HepG2 (cell line): ENCODE measurements at regions not wholly inside any gene's neighbourhood (a gene's known extent, or its start where the extent isn't known, plus 50 kb on each side); places are given as distances from the start of the nearest gene placed in this dataset.

ENCODE experiments used
- ATAC-seq: fragments of 200-7000 bp; cut with Tn5 transposase; 3 replicates; pipeline ENCODE4 v1.9.1; 2020; ENCODE audit warnings: mild to moderate bottlenecking, moderate library complexity
- BruUV-seq: library from RNA; stranded (reverse); fragments of 400-500 nt; replicated peaks from 2 replicates; lab custom pipeline; 2021; lab: Mats Ljungman, UMichigan
- CTCF ChIA-PET: fragments of 300-600 bp; formaldehyde crosslinking; extraction: SDS; loops from one replicate; lab custom pipeline; 2021; ENCODE audit warnings: low total read pairs, inconsistent platforms, low intra/inter-chr PET ratio; lab: Yijun Ruan, JAX
- POLR2A ChIA-PET: fragments of 350-600 bp; sonication (Branson Sonifier 250); formaldehyde crosslinking; loops from one replicate; lab custom pipeline; 2020; ENCODE audit warnings: antibody characterized with exemption, inconsistent platforms; lab: Yijun Ruan, JAX
- DNase-seq: peaks from one replicate; pipeline ENCODE4 v3.0.0-alpha.2; 2015; ENCODE audit warnings: low spot score
- FAIRE-seq: peaks from 3 replicates; lab custom pipeline; 2011; peaks lifted over from hg19 to GRCh38; lab: Jason Lieb, UNC
- H2AFZ ChIP-seq: one replicate; pipeline ENCODE4 v1.6.1; 2011; ENCODE audit warnings: low read length, inconsistent platforms
- H3K27ac ChIP-seq: fragments of 300-600 bp; 3 replicates; pipeline ENCODE4 v1.8.0; 2011; ENCODE audit warnings: mixed run types, mild to moderate bottlenecking, mixed read lengths, low read length, inconsistent platforms; ENCODE audit not compliant: insufficient read depth; ENCODE audit errors: extremely low read length
- H3K27me3 ChIP-seq, 2 experiments: fragments of 200-600 bp in 1 of 2; 2 replicates in 1 of 2; 3 replicates in 1 of 2; pipeline versions ENCODE4 v1.6.0 to v1.8.0; 2011; ENCODE audit warnings: low read length in 2 of 2, mild to moderate bottlenecking in 2 of 2, moderate library complexity in 2 of 2, inconsistent platforms in 1 of 2; ENCODE audit not compliant: insufficient read depth in 2 of 2, control insufficient read depth in 1 of 2
- H3K36me3 ChIP-seq, 2 experiments: fragments of 200-600 bp in 1 of 2; replicated peaks in 1 of 2; 2 replicates in 1 of 2; 3 replicates in 1 of 2; pipeline versions ENCODE4 v1.5.1 to v1.8.0; 2011; ENCODE audit warnings: low read length in 2 of 2, inconsistent platforms in 1 of 2; ENCODE audit not compliant: insufficient read depth in 2 of 2, control insufficient read depth in 1 of 2
- H3K4me1 ChIP-seq: 2 replicates; pipeline ENCODE4 v1.5.1; 2012; ENCODE audit warnings: low read length, inconsistent platforms; ENCODE audit not compliant: insufficient read depth
- H3K4me2 ChIP-seq: 2 replicates; pipeline ENCODE4 v1.6.0; 2011; ENCODE audit warnings: low read depth, low read length, inconsistent platforms
- H3K4me3 ChIP-seq, 3 experiments: fragments of 200-600 bp in 1 of 3; sonication (generic), shearing (Covaris generic) in 1 of 3; replicated peaks in 1 of 3; 2 replicates each; pipeline ENCODE4 v1.5.1; 2011 to 2016; ENCODE audit warnings: low read length in 3 of 3, inconsistent platforms in 2 of 3, low read depth in 2 of 3, mild to moderate bottlenecking in 2 of 3, control low read depth in 1 of 3, mixed read lengths in 1 of 3; ENCODE audit not compliant: insufficient read depth in 1 of 3
- H3K79me2 ChIP-seq: one replicate; pipeline ENCODE4 v1.6.1; 2011; ENCODE audit warnings: low read length, inconsistent platforms; ENCODE audit not compliant: insufficient read depth
- H3K9ac ChIP-seq: 2 replicates; pipeline ENCODE4 v1.6.0; 2011; ENCODE audit warnings: mild to moderate bottlenecking, low read depth, low read length, inconsistent platforms; ENCODE audit not compliant: insufficient read depth
- H3K9me3 ChIP-seq: 2 replicates; pipeline ENCODE4 v1.5.1; 2012; ENCODE audit warnings: mild to moderate bottlenecking, low read length
- H4K20me1 ChIP-seq: 2 replicates; pipeline ENCODE4 v1.6.0; 2011; ENCODE audit warnings: inconsistent platforms, mild to moderate bottlenecking, low read length, moderate library complexity; ENCODE audit not compliant: insufficient read depth
- KLF15 ChIP-seq: sonication (generic); formaldehyde crosslinking; IDR thresholded peaks from 2 replicates; pipeline ENCODE4 v1.8.1; 2023; ENCODE audit warnings: borderline replicate concordance, mild to moderate bottlenecking, inconsistent platforms, missing genetic modification reagents, mixed read lengths
- KLF6 ChIP-seq: IDR thresholded peaks from 2 replicates; pipeline ENCODE4 v1.8.0; 2016; ENCODE audit warnings: missing biosample characterization, missing genetic modification reagents
- MAFF ChIP-seq: IDR thresholded peaks from 2 replicates; pipeline ENCODE4 v1.6.1; 2011; ENCODE audit warnings: low read depth, low read length, improper control_type of control experiment
- NONO ChIP-seq, 2 experiments: fragments of 450-650 bp in 1 of 2; sonication (generic) in 1 of 2; formaldehyde crosslinking in 1 of 2; IDR thresholded peaks in 1 of 2; conservative IDR thresholded peaks in 1 of 2; 2 replicates each; pipeline versions ENCODE4 v1.6.1 to v1.8.0; 2017 to 2022; ENCODE audit warnings: mild to moderate bottlenecking in 1 of 2, missing genetic modification reagents in 1 of 2, moderate library complexity in 1 of 2
- NRL ChIP-seq: sonication (generic); formaldehyde crosslinking; IDR thresholded peaks from 2 replicates; pipeline ENCODE4 v1.5.0; 2020; ENCODE audit warnings: missing genetic modification reagents, mild to moderate bottlenecking, moderate library complexity, borderline replicate concordance
- PPARG ChIP-seq: conservative IDR thresholded peaks from 2 replicates; pipeline ENCODE4 v1.6.1; 2016; ENCODE audit warnings: missing biosample characterization, missing genetic modification reagents
- SRSF9 ChIP-seq: fragments of 200-400 bp; formaldehyde crosslinking; IDR thresholded peaks from 2 replicates; pipeline ENCODE4 v1.6.1; 2018; ENCODE audit warnings: borderline replicate concordance, mild to moderate bottlenecking, low read depth, low read length; ENCODE audit not compliant: insufficient read depth, poor library complexity, severe bottlenecking
- ZNF33B ChIP-seq: sonication (generic); formaldehyde crosslinking; IDR thresholded peaks from 2 replicates; pipeline ENCODE4 v1.5.1; 2020; ENCODE audit warnings: mild to moderate bottlenecking, missing genetic modification reagents
- ZNF44 ChIP-seq: sonication (generic); formaldehyde crosslinking; IDR thresholded peaks from 2 replicates; pipeline ENCODE4 v1.5.1; 2020; ENCODE audit warnings: mild to moderate bottlenecking, missing genetic modification reagents
- WGBS: methylation state at CpG from one replicate; pipeline ENCODE4 v1.1.6; 2017; ENCODE audit warnings: low lambda C conversion rate; 5-methylcytosine and 5-hydroxymethylcytosine counted together
- in situ Hi-C: cut with HindIII; loops from 2 replicates; pipeline ENCODE4 v1.10.0; 2017; ENCODE audit warnings: low pct_unique_long_range_greater_than_20kb; ENCODE audit not compliant: extremely low pct_ligation_motif_present
- intact Hi-C: fragments of 100-400 bp; cut with micrococcal nuclease; formaldehyde crosslinking; loops from one replicate; pipeline ENCODE4 v1.10.0; 2022; ENCODE audit not compliant: unreplicated experiment
- TF ChIP-seq, protein P1 (sequence below): sonication (generic); formaldehyde crosslinking; IDR thresholded peaks from 2 replicates; pipeline ENCODE4 v1.5.1; 2020; ENCODE audit warnings: mild to moderate bottlenecking, missing genetic modification reagents, borderline replicate concordance
- TF ChIP-seq, protein P2 (sequence below): sonication (generic); formaldehyde crosslinking; IDR thresholded peaks from 2 replicates; pipeline ENCODE4 v1.8.1; 2023; ENCODE audit warnings: mild to moderate bottlenecking, moderate library complexity, missing genetic modification reagents

DNA sequence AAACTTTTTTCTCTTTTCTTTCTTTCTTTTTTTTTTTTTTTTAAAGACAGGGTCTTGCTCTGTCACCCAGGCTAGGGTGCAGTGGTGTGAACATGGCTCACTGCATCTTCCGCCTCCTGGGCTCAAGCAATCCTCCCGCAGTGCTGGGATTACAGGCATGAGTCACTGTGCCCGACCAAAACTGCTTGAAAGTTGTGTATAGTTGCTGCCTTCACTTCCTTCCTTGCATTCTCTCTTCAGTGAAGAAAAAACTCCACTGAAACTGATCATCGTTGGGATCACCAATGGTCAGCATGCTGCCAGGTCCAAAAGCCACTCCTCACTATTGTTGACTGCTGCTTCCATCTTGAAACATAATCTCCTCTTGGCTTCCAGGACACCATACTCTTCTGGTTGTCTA is 66.6 kb upstream of the CTNNA1 start:
- in situ Hi-C loops (no loop called here), intact Hi-C loops (no loop called here)
- no peak for DNase-seq
- ATAC-seq: no peak
- WGBS: 51% methylated on average over 4 of the region's 4 CpGs
- ChIA-PET POLR2A (no interaction called here), CTCF (no interaction called here)
- Histone ChIP-seq H3K27ac (no peak overlapping the region), H3K4me1 (no peaks in the 10 kb centered on the region), H3K4me3 (no peak overlapping the region), H3K9me3 (no peaks in the 10 kb centered on the region), H3K79me2 (no peaks in the 10 kb centered on the region), H3K36me3 (no peaks in the 10 kb centered on the region), H3K4me2 (no peak overlapping the region), H2AFZ (no peak overlapping the region), H3K27me3 (no peaks in the 10 kb centered on the region), H3K9ac (no peak overlapping the region), H4K20me1 (no peaks in the 10 kb centered on the region)
- TF ChIP-seq, protein P1, sequence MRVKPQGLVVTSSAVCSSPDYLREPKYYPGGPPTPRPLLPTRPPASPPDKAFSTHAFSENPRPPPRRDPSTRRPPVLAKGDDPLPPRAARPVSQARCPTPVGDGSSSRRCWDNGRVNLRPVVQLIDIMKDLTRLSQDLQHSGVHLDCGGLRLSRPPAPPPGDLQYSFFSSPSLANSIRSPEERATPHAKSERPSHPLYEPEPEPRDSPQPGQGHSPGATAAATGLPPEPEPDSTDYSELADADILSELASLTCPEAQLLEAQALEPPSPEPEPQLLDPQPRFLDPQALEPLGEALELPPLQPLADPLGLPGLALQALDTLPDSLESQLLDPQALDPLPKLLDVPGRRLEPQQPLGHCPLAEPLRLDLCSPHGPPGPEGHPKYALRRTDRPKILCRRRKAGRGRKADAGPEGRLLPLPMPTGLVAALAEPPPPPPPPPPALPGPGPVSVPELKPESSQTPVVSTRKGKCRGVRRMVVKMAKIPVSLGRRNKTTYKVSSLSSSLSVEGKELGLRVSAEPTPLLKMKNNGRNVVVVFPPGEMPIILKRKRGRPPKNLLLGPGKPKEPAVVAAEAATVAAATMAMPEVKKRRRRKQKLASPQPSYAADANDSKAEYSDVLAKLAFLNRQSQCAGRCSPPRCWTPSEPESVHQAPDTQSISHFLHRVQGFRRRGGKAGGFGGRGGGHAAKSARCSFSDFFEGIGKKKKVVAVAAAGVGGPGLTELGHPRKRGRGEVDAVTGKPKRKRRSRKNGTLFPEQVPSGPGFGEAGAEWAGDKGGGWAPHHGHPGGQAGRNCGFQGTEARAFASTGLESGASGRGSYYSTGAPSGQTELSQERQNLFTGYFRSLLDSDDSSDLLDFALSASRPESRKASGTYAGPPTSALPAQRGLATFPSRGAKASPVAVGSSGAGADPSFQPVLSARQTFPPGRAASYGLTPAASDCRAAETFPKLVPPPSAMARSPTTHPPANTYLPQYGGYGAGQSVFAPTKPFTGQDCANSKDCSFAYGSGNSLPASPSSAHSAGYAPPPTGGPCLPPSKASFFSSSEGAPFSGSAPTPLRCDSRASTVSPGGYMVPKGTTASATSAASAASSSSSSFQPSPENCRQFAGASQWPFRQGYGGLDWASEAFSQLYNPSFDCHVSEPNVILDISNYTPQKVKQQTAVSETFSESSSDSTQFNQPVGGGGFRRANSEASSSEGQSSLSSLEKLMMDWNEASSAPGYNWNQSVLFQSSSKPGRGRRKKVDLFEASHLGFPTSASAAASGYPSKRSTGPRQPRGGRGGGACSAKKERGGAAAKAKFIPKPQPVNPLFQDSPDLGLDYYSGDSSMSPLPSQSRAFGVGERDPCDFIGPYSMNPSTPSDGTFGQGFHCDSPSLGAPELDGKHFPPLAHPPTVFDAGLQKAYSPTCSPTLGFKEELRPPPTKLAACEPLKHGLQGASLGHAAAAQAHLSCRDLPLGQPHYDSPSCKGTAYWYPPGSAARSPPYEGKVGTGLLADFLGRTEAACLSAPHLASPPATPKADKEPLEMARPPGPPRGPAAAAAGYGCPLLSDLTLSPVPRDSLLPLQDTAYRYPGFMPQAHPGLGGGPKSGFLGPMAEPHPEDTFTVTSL (CRISPR knock-in tag): no peak
- BruUV-seq: no TSS peak
- FAIRE-seq: no peak

DNA sequence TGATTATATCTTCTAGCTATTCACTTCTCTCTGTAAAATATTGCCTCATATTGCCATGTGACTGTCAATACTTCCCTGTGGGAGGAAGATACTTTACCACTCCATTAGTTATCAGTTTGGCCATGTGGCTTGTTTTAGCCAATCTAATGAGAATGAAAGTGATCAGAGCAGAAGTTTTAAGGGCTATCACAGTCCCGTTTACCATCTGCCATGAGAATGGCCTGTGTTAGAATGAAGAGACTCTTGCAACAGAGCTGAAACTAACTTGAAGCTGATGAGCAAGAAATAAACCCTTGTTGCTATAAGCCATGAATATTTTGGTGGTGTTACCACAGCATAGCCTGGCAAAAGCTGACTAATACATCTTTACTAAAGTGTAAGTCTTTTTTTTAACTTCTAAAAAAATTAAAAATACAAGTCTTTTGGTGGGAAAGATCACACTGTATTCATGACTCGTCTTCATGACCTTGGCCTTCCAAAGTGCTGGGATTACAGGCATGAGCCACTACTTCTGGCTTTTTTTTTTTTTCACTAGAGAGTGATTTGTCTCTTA is 68.0 kb upstream of the CTNNA1 start:
- WGBS: 0% methylated on average over 2 of the region's 2 CpGs
- Histone ChIP-seq H3K9ac (no peak overlapping the region), H3K36me3 (no peaks in the 10 kb centered on the region), H3K4me1 (no peaks in the 10 kb centered on the region), H3K9me3 (no peaks in the 10 kb centered on the region), H3K4me3 (no peak overlapping the region), H3K27me3 (no peaks in the 10 kb centered on the region), H2AFZ (no peak overlapping the region), H3K79me2 (no peaks in the 10 kb centered on the region), H4K20me1 (no peaks in the 10 kb centered on the region), H3K27ac (no peak overlapping the region), H3K4me2 (no peak overlapping the region)
- intact Hi-C loops (no loop called here), in situ Hi-C loops (no loop called here)
- ATAC-seq: no peak
- no peak for FAIRE-seq
- no peak for DNase-seq
- no TSS peak for BruUV-seq
- ChIA-PET CTCF (no interaction called here), POLR2A (no interaction called here)
- TF ChIP-seq KLF6 (CRISPR knock-in tag): no peak
- no peak for TF ChIP-seq NONO (IDR thresholded peaks at IDR 0.05)
- TF ChIP-seq NONO (CRISPR knock-in tag; conservative IDR thresholded peaks at IDR 0.05): no peak
- no peak for TF ChIP-seq ZNF33B (CRISPR knock-in tag)
- no peak for TF ChIP-seq PPARG (CRISPR knock-in tag)
- TF ChIP-seq MAFF: no peak
- no peak for TF ChIP-seq SRSF9
- TF ChIP-seq KLF15 (CRISPR knock-in tag): no peak
- TF ChIP-seq, protein P2, sequence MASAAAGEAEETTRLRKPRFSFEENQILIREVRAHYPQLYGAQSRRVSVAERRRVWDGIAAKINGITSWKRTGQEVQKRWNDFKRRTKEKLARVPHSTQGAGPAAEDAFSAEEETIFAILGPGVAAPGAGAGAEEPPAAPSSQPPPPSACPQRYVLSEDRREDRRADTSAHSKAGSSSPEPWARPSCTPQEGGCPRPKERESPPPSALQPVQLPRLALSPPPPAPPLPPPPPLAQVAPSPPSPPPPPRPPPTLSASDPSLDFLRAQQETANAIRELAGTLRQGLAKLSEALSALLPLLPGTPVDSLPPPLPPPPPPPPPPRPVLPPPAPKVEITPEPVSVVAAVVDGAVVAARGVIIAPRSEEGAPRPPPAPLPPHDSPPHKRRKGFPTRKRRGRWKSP (CRISPR knock-in tag): no peak
- TF ChIP-seq ZNF44 (CRISPR knock-in tag): no peak
- no peak for TF ChIP-seq NRL (CRISPR knock-in tag)
